Osteocyte (in vitro differentiated cells): ENCODE measurements at regions not wholly inside any gene's neighbourhood (a gene's known extent, or its start where the extent isn't known, plus 50 kb on each side); places are given as distances from the start of the nearest gene placed in this dataset.

Experiments used
- DNase-seq: peaks from one replicate; pipeline ENCODE4 v3.0.0; 2021; ENCODE audit warnings: mixed read lengths; ENCODE audit not compliant: unreplicated experiment; ENCODE audit errors: extremely low spot score
- H3K27ac Mint-ChIP-seq: one replicate; pipeline ENCODE4 v1.8.0; 2021; ENCODE audit warnings: mild to moderate bottlenecking, mixed read lengths; ENCODE audit not compliant: unreplicated experiment
- H3K27me3 Mint-ChIP-seq: one replicate; pipeline ENCODE4 v1.8.0; 2021; ENCODE audit warnings: mixed read lengths; ENCODE audit not compliant: unreplicated experiment
- H3K36me3 Mint-ChIP-seq: one replicate; pipeline ENCODE4 v1.8.0; 2021; ENCODE audit warnings: mixed read lengths; ENCODE audit not compliant: unreplicated experiment
- H3K4me1 Mint-ChIP-seq: one replicate; pipeline ENCODE4 v1.8.0; 2021; ENCODE audit warnings: mixed read lengths; ENCODE audit not compliant: unreplicated experiment
- H3K4me3 Mint-ChIP-seq: one replicate; pipeline ENCODE4 v1.8.0; 2021; ENCODE audit warnings: mild to moderate bottlenecking, moderate library complexity, mixed read lengths; ENCODE audit not compliant: unreplicated experiment
- H3K9me3 Mint-ChIP-seq: one replicate; pipeline ENCODE4 v1.8.0; 2021; ENCODE audit warnings: mixed read lengths; ENCODE audit not compliant: unreplicated experiment
- CTCF ChIP-seq: fragments of 200-600 bp; sonication (generic); IDR thresholded peaks from 2 replicates; pipeline ENCODE4 v1.5.0; 2021; ENCODE audit warnings: antibody characterized with exemption, mild to moderate bottlenecking, moderate library complexity

DNA sequence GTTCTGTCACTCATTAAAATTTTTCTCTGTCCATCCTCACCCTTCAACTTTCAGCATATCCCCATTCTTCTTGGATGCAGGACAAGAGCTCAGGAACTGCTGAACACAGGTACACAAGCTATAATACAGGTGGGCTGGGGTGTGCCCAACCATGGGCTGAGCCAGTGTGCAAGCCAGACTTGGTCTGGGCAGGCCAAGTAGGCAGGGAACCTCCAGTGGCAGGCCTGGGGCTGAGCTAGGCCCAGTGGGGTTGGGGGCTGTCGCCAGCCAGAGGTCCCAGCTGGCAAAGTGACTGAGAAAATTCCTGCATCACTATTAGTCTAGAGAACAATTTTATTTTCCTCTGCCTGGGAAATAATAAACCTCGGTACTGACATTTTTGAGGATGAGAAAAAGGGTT lies 202.9 kb downstream of the LRRC3B start:
- TF ChIP-seq CTCF, result no peak
- Mint-ChIP-seq H3K36me3 (no peaks in the 10 kb centered on the region), H3K27ac (no peak overlapping the region), H3K27me3 (no peaks in the 10 kb centered on the region), H3K4me1 (no peaks in the 10 kb centered on the region), H3K9me3 (peaks cover 52% of the 10 kb centered on the region), H3K4me3 (no peak overlapping the region)
- no peak for DNase-seq

DNA sequence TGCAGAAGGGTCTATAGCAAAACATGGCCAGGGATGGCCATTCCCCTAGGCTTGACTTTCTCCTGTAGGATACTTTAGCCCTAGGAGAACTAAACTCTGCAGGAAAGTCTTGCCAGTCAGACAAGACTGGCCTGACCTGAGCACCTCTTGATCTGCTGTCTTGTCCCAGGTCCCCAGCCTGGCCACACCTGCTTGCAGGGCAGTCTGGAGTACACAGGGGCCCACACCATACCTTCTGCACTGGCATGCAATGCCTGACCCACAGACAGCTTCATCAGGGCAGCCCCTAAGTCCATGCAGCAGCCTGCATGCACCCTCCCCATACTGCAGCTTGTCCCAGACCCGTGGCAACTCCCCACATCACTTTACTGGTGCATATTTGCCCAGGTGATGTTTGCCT lies 204.6 kb downstream of the LRRC3B start:
- Mint-ChIP-seq H3K36me3 (no peaks in the 10 kb centered on the region), H3K4me1 (no peaks in the 10 kb centered on the region), H3K27me3 (no peaks in the 10 kb centered on the region), H3K4me3 (no peak overlapping the region), H3K9me3 (peaks cover 38% of the 10 kb centered on the region), H3K27ac (no peak overlapping the region)
- DNase-seq, result no peak
- TF ChIP-seq CTCF, result no peak

DNA sequence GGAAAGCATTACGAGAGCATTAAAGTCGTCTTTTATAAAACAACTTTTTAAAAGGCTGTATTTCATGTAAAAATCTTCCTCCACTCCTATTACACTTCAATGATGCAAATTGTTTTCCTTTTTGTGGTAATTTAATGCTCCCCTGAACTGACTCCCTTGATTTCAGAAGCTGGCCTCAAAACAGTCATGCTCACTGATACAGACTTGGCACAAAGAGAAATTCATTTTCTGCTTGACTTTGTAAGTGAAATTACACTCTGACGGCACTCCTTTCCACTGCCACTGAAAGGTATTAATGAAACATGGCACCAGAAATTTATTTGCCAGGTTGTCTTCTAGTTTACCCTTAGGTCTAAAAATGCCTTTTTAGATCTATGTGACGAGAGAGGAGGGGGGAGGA lies 215.5 kb downstream of the LRRC3B start:
- no peaks in the 10 kb centered on the region for H3K27me3 Mint-ChIP-seq
- H3K9me3 Mint-ChIP-seq, result no peaks in the 10 kb centered on the region
- no peak for TF ChIP-seq CTCF
- no peak overlapping the region for H3K27ac Mint-ChIP-seq
- no peaks in the 10 kb centered on the region for H3K36me3 Mint-ChIP-seq
- no peak for DNase-seq
- no peak overlapping the region for H3K4me3 Mint-ChIP-seq
- H3K4me1 Mint-ChIP-seq, result no peaks in the 10 kb centered on the region

DNA sequence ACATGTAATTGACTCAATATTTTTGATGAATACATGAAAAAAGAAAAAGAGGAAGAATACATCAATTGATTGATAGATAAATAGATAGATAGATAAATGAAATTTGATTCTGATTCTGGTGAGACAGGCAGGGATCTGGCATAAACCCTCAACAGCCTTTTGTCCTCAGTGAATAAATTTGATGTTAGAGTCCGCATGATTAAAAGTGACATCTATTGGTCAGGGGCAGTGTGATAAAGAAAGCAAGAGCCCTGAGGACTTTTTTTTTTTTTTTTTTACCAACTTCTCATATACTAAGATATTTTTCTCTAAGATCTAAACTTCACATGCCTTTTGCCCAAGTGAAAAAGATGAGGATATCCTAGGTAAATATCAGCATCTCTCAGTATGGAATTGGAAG lies 216.4 kb downstream of the LRRC3B start:
- Mint-ChIP-seq H3K36me3 (no peaks in the 10 kb centered on the region), H3K4me1 (no peaks in the 10 kb centered on the region), H3K9me3 (no peaks in the 10 kb centered on the region), H3K27ac (no peak overlapping the region), H3K4me3 (no peak overlapping the region), H3K27me3 (no peaks in the 10 kb centered on the region)
- no peak for TF ChIP-seq CTCF
- DNase-seq, result no peak

GRCh38 chr3:26840272-26840870 lies 217.8 kb downstream of the LRRC3B start:
- Mint-ChIP-seq H3K27ac (no peak overlapping the region), H3K4me1 (no peaks in the 10 kb centered on the region), H3K27me3 (no peaks in the 10 kb centered on the region), H3K4me3 (no peak overlapping the region), H3K9me3 (no peaks in the 10 kb centered on the region), H3K36me3 (no peaks in the 10 kb centered on the region)
- TF ChIP-seq CTCF, result no peak
- no peak for DNase-seq
